LHCN-M2 (cell line): ENCODE measurements at regions not wholly inside any gene's neighbourhood (a gene's known extent, or its start where the extent isn't known, plus 50 kb on each side); places are given as distances from the start of the nearest gene placed in this dataset.

ENCODE experiments used
- DNase-seq: peaks from one replicate; pipeline ENCODE4 v3.0.0-alpha.2; 2012; ENCODE audit warnings: low read depth

- DNase-seq = no peak
Measured at GRCh38 chr14:42804141-42804540, 1197.5 kb downstream of the LRFN5 start.

- DNase-seq = no peak
Measured at GRCh38 chr14:42802346-42802745, 1195.7 kb downstream of the LRFN5 start.

GRCh38 chr14:42792166-42792565 lies 1185.5 kb downstream of the LRFN5 start:
- DNase-seq = no peak

- no peak for DNase-seq
Measured at GRCh38 chr14:42782754-42783153, 1176.1 kb downstream of the LRFN5 start.

GRCh38 chr14:42778984-42779383 lies 1172.3 kb downstream of the LRFN5 start:
- no peak for DNase-seq

- no peak for DNase-seq
Measured at GRCh38 chr14:42750771-42751170, 1144.1 kb downstream of the LRFN5 start.

GRCh38 chr14:42742084-42742483 lies 1135.4 kb downstream of the LRFN5 start:
- no peak for DNase-seq

- no peak for DNase-seq
Measured at GRCh38 chr14:42736408-42736807, 1129.7 kb downstream of the LRFN5 start.

GRCh38 chr14:42734041-42734440 lies 1127.4 kb downstream of the LRFN5 start:
- DNase-seq = no peak

- no peak for DNase-seq
Measured at GRCh38 chr14:42732005-42732404, 1125.3 kb downstream of the LRFN5 start.

- no peak for DNase-seq
Measured at GRCh38 chr14:42731480-42731879, 1124.8 kb downstream of the LRFN5 start.

GRCh38 chr14:42729681-42730080 lies 1123.0 kb downstream of the LRFN5 start:
- DNase-seq = no peak

- no peak for DNase-seq
Measured at GRCh38 chr14:42719391-42719790, 1112.7 kb downstream of the LRFN5 start.

GRCh38 chr14:42715316-42715715 lies 1108.6 kb downstream of the LRFN5 start:
- no peak for DNase-seq

- DNase-seq = no peak
Measured at GRCh38 chr14:42710071-42710470, 1103.4 kb downstream of the LRFN5 start.

- DNase-seq = no peak
Measured at GRCh38 chr14:42703501-42703900, 1096.8 kb downstream of the LRFN5 start.

GRCh38 chr14:42687421-42687820 lies 1080.7 kb downstream of the LRFN5 start:
- DNase-seq = no peak

GRCh38 chr14:42683707-42684106 lies 1077.0 kb downstream of the LRFN5 start:
- no peak for DNase-seq

- DNase-seq = no peak
Measured at GRCh38 chr14:42676636-42677035, 1070.0 kb downstream of the LRFN5 start.

GRCh38 chr14:42673963-42674362 lies 1067.3 kb downstream of the LRFN5 start:
- no peak for DNase-seq

- DNase-seq = no peak
Measured at GRCh38 chr14:42671636-42672035, 1065.0 kb downstream of the LRFN5 start.

- DNase-seq = no peak
Measured at GRCh38 chr14:42665083-42665482, 1058.4 kb downstream of the LRFN5 start.

- DNase-seq = no peak
Measured at GRCh38 chr14:42664190-42664589, 1057.5 kb downstream of the LRFN5 start.

- DNase-seq = no peak
Measured at GRCh38 chr14:42654707-42655106, 1048.0 kb downstream of the LRFN5 start.

GRCh38 chr14:42642787-42643186 lies 1036.1 kb downstream of the LRFN5 start:
- no peak for DNase-seq
